BJ (cell line): ENCODE measurements at regions not wholly inside any gene's neighbourhood (a gene's known extent, or its start where the extent isn't known, plus 50 kb on each side); places are given as distances from the start of the nearest gene placed in this dataset.
"Not testable (repeated sequence)": the region's sequence is repeated elsewhere in the genome, so short reads cannot be mapped to it uniquely, and the experiment has no call there.

Experiments
- CTCF ChIA-PET: fragments of 350-600 bp; formaldehyde crosslinking; extraction: SDS; loops from one replicate; lab custom pipeline; 2021; ENCODE audit warnings: antibody characterized with exemption, inconsistent platforms; lab: Yijun Ruan, JAX
- POLR2A ChIA-PET: fragments of 300-600 bp; sonication (Branson Sonifier 250); formaldehyde crosslinking; extraction: SDS; loops from one replicate; lab custom pipeline; 2021; ENCODE audit warnings: antibody characterized with exemption; lab: Charles Lee
- DNase-seq: peaks from one replicate; pipeline ENCODE4 v3.0.0-alpha.2; 2011; ENCODE audit warnings: low read depth
- H3K27me3 ChIP-seq: 2 replicates; pipeline ENCODE4 v1.6.0; 2011; ENCODE audit warnings: low read length; ENCODE audit not compliant: control insufficient read depth, insufficient read depth
- H3K36me3 ChIP-seq: 2 replicates; pipeline ENCODE4 v1.5.1; 2011; ENCODE audit warnings: low read length; ENCODE audit not compliant: control insufficient read depth, insufficient read depth
- H3K4me3 ChIP-seq: 2 replicates; pipeline ENCODE4 v1.5.1; 2011; ENCODE audit warnings: low read depth, mild to moderate bottlenecking, control low read depth, low read length
- CTCF ChIP-seq: IDR thresholded peaks from 2 replicates; pipeline ENCODE4 v1.5.1; 2011; ENCODE audit warnings: low read depth, mild to moderate bottlenecking, control low read depth, inconsistent platforms, low read length, moderate library complexity; ENCODE audit not compliant: insufficient read depth

- Histone ChIP-seq H3K4me3 (no peak overlapping the region), H3K36me3 (no peaks in the 10 kb centered on the region), H3K27me3 (no peaks in the 10 kb centered on the region)
- no peak for DNase-seq
- TF ChIP-seq CTCF: no peak
- POLR2A ChIA-PET: no interaction called here
- CTCF ChIA-PET: no interaction called here
These were observed 104.1 kb upstream of the GATA6 start for GRCh38 chr18:22065311-22065710.

- ChIA-PET CTCF (no interaction called here), POLR2A (no interaction called here)
- Histone ChIP-seq H3K36me3 (no peaks in the 10 kb centered on the region), H3K4me3 (no peak overlapping the region), H3K27me3 (peaks cover 1% of the 10 kb centered on the region; the same call in 1 of the 2 replicates)
- no peak for TF ChIP-seq CTCF
- DNase-seq: no peak
These were observed 103.3 kb upstream of the GATA6 start for GRCh38 chr18:22066083-22066485.

GRCh38 chr18:22067109-22067508, 102.3 kb upstream of the GATA6 start:
- Histone ChIP-seq H3K36me3 (no peaks in the 10 kb centered on the region), H3K4me3 (no peak overlapping the region), H3K27me3 (peaks cover 1% of the 10 kb centered on the region; the same call in 1 of the 2 replicates)
- ChIA-PET POLR2A (no interaction called here), CTCF (no interaction called here)
- no peak for DNase-seq
- no peak for TF ChIP-seq CTCF

- ChIA-PET POLR2A (no interaction called here), CTCF (no interaction called here)
- TF ChIP-seq CTCF: no peak
- Histone ChIP-seq H3K4me3 (no peak overlapping the region), H3K36me3 (no peaks in the 10 kb centered on the region), H3K27me3 (peaks cover 1% of the 10 kb centered on the region; the same call in 1 of the 2 replicates)
- DNase-seq: no peak
These were observed 101.7 kb upstream of the GATA6 start for GRCh38 chr18:22067682-22068081.

GRCh38 chr18:22068784-22069183, 100.6 kb upstream of the GATA6 start:
- POLR2A ChIA-PET, H3K4me3 ChIP-seq, CTCF ChIA-PET, H3K27me3 ChIP-seq, H3K36me3 ChIP-seq, DNase-seq: not testable (repeated sequence)

GRCh38 chr18:22069916-22070315, 99.5 kb upstream of the GATA6 start:
- ChIA-PET CTCF (no interaction called here), POLR2A (no interaction called here)
- Histone ChIP-seq H3K4me3 (no peak overlapping the region), H3K36me3 (no peaks in the 10 kb centered on the region), H3K27me3 (peaks cover 1% of the 10 kb centered on the region; the same call in 1 of the 2 replicates)
- no peak for TF ChIP-seq CTCF
- DNase-seq: no peak
